Head of caudate nucleus (tissue), 42 donors: ENCODE measurements at regions not wholly inside any gene's neighbourhood (a gene's known extent, or its start where the extent isn't known, plus 50 kb on each side); places are given as distances from the start of the nearest gene placed in this dataset.

Experiments
- DNase-seq, 42 donors: peaks; one replicate each; pipeline versions ENCODE4 v3.0.0 to v3.0.0-alpha.2; 2020 to 2021; ENCODE audit warnings: mixed read lengths in 7 of 42
- intact Hi-C: fragments of 100-400 bp; cut with DNase I; formaldehyde crosslinking; loops from one replicate; pipeline ENCODE4 v1.15.0; 2022

DNA sequence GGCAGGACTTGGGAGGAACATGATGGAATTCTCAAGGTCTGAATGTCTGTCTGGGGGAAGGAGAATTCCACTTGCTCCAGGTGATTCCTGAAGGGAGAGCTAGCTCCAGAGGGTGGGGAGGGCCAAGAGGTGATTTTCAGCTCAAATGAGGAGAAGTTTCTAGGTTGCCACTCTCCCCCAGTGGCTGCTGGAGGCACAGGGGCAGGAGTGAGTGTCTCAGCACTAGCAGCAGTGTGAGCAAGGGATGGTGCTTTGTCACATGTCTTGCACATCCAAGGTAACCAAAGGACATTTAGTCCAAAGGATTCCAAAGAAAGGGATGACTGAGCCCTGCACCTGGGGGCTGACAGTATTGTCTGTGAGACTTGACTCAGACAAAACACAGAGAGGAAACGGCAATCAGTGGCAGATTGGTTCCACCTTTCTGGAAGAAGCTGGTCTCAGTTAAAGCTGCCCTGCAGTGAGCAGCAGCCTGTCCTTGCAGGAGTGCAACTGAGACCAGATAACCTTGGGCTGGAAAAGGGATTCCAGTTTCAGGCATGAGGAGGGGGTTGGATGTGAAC lies 51.2 kb upstream of the PCBD1 start:
- intact Hi-C loops = no loop called here
- no peak for DNase-seq

DNA sequence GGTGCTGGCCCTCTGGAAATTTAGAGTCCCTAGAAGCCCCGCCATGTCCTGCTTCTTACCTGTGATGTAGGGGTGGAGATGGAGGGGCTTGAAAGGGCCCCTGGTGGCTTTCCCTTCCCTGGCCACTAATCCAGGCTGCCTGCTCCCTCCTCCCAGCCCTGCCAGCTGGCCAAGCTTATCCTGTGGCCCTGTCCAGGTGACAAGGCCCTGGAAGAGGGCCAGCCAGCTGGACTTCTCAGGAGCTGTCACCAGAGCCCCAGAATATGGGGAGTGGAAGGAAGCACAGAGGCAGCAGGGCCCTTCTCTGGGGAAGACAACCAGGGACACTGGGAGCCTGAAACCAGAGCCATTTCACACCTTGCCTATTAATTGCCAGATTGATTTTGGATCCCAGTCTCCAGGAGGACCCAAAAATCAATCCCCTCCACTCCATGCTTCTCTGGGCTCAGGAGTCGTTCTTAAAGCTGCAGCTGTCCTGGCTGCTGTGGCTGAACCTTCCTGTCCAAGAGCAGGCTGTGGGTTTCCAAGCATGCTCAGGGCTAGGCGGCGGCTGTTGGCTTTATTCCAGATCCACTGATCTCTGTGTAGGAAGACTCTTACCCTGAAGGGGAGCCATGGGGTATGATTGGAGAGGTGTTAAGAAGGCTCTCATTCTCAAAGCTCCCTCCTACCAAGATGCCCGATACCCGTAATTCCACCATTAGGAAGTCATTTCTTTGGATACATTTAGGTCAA lies 52.6 kb upstream of the PCBD1 start:
- intact Hi-C loops = no loop called here
- DNase-seq = no peak

GRCh38 chr10:70942125-70942524 lies 53.8 kb upstream of the PCBD1 start:
- DNase-seq = no peak
- intact Hi-C loops = no loop called here

DNA sequence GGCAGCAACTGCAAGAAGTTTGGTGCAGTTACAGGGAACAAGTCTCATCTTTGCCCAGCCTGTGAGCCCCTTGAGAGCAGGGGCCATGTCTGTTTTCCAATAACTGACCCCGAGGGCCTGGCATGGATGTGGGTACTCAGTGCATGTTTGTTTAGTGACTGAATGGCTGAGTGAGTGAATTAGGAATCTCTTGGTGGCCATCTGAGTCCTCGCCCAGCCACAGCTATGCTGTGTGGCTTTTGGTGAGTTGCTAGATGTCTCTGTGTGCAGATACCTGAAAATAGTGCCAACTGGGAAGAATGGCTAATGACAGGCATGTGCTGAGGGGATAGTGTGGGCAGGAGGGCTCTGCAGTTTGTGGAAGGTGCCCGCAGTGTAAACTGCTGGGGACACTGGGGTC lies 54.4 kb upstream of the PCBD1 start:
- no peak for DNase-seq
- intact Hi-C loops = no loop called here

GRCh38 chr10:70943249-70943648 lies 54.9 kb upstream of the PCBD1 start:
- no peak for DNase-seq
- intact Hi-C loops = no loop called here

GRCh38 chr10:70943841-70944466 lies 55.6 kb upstream of the PCBD1 start:
- intact Hi-C loops = no loop called here
- no peak for DNase-seq

GRCh38 chr10:70950037-70950436 lies 61.7 kb upstream of the PCBD1 start:
- DNase-seq = no peak
- intact Hi-C loops = no loop called here

GRCh38 chr10:70950801-70951200 lies 62.4 kb upstream of the PCBD1 start:
- no peak for DNase-seq
- intact Hi-C loops = no loop called here

DNA sequence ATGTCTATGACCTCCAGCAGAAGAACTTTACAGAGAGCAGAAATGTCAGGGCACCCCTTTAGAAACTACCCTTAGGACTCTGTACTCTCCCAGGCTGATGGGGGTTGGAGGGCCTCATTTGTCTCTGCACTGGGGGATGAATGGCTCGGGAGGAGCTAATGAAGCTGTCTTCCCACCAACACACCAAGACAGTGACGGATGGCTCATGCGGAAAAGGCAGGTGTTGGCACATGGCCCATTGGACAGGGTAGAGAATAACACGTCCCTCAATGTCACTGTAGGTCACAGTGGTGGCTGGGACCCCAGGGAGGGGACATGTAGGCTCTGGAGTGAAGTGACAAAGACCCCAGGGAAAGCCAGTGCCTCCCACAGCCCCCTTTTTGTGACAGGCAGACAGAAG lies 64.0 kb upstream of the PCBD1 start:
- DNase-seq = no peak
- intact Hi-C loops = no loop called here

DNA sequence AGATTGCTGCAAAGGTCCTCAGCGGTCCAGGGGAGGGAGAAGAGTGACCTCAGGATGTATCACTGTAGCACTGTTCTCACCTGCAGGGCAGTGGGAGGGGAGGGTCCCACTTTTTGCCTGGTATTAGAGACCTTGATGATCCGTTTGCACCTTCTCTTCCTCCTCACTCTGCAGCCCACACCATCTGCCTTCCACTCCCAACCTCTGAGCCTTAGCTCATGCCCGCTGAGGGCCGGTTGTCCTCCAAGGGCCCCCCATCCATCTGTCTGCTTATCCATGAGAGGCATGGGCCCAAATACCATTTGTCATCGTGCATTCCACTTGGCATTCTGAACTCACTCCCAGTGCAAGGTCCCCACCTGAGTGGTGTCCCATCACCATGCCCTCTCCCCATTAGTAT lies 64.6 kb upstream of the PCBD1 start:
- DNase-seq = no peak

DNA sequence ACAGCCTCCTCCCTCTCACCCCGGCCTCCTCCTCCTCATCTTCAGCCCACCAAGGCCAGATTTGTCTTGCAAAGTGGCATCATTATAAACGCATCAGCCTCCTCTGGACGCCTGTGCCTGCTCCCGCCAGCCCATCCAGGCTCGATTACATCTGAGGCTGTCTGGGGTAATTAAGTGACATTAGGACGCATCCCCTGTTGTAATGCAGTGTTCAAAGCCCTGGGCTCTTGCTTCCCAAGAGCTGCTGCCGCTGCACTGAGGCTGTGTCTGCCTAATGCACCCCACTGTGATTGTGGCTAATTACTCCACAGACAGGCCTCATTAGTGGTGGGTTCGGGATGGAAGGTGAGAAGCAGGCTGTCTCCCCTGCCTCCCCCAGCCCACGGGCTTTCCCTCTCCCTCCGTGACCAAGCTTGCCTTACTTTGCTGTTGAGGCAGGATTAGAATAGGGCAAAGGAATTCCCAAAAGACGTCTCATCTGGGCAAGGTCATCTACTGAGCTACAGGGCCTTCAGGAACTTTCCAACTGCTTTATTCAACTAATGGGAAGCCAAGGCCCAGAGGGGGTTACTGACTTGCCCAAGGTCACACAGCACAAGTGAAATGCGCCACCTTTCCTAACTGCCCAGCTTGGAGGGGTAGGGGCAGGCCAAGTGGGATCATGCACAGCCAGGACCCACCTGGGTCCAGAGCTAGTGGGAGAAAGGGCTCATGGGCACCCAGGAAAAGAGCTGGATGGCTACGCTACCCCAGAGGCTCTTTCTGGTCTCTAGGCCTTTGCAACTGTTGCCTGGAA lies 66.2 kb upstream of the PCBD1 start:
- DNase-seq = no peak
- intact Hi-C loops = no loop called here

More for the DNA sequence above, 64.6 kb upstream of the PCBD1 start:
- intact Hi-C loops = no loop called here

GRCh38 chr10:70956029-70956759 lies 67.8 kb upstream of the PCBD1 start:
- DNase-seq = no peak
- intact Hi-C loops = no loop called here

DNA sequence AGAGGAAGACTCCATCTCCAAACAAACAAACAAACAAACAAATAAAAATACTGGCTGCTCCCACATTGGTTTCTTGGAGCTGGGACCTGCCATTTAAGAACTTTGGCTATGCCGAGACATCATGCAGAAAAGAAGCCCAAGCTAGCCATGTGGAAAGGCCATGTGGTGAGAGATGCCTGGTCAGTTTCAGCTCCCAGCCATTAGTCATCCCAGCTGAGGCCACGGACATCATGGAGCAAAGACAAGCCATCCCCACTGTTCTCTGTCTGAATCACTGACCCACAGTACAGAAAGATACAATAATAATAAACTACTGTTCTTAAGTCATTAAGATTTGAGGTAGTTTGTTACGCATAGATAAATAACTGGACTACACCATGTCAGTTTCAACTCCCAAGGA lies 70.0 kb upstream of the PCBD1 start:
- no peak for DNase-seq
- intact Hi-C loops = no loop called here

- no peak for DNase-seq
- intact Hi-C loops = no loop called here
Observed at GRCh38 chr10:70960316-70960715, 72.0 kb upstream of the PCBD1 start.

- intact Hi-C loops = no loop called here
- no peak for DNase-seq
Observed at GRCh38 chr10:70960783-70961570, 72.6 kb upstream of the PCBD1 start.

- DNase-seq = no peak
- intact Hi-C loops = no loop called here
Observed at GRCh38 chr10:70962686-70963085, 74.3 kb upstream of the PCBD1 start.

DNA sequence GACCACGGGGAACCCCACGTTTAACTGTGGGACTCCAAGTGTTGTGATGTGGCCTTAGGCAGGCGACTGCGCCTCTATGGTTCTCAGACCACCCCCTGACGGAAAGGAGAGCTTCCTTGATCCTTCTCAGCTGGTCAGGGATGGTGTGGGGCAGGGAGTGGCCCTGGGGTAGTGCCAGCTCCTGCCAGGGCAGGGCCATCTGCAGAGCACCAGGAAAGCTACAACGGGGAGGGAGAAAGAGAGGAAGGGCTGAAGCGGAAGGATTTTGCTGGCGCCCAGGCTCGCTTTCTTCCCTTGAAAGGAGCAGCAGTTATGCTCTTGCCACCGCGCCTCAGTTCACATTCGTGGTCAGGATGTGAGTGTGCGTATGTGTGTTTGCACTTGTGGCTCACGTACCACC lies 74.9 kb upstream of the PCBD1 start:
- intact Hi-C loops = no loop called here
- no peak for DNase-seq

DNA sequence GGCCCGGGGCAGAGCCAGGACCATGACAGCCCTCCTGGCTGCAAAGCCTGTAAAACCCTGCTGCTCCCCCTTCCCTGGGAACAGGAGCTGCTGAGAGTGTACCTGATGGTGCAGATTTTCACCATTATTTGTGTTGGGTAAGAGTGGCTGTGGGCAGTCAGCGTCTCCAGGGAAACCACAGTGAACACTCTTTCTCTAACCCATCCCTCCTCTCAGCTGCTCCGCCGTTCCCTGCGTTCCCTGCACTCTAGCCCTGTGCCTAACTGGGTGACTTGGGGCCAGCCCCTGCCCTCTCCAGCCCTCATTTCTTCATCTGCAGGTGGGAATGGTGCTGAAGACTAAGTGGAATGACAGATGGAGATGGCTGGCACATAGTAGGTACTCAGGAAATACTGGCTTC lies 75.9 kb upstream of the PCBD1 start:
- intact Hi-C loops = no loop called here
- no peak for DNase-seq

GRCh38 chr10:70964881-70965280 lies 76.5 kb upstream of the PCBD1 start:
- intact Hi-C loops = no loop called here
- DNase-seq = no peak
